ENCODE measurements at regions not wholly inside any gene's neighbourhood (a gene's known extent, or its start where the extent isn't known, plus 50 kb on each side); places are given as distances from the start of the nearest gene placed in this dataset.

- POLR2A ChIA-PET = no interaction called here
- TF ChIP-seq TCF7L2 (IDR thresholded peaks at IDR 0.05; ENCODE audit: borderline replicate concordance, extremely low read depth, insufficient read depth, insufficient read length) (no peak), ZFX (IDR thresholded peaks at IDR 0.05) (no peak), SIN3A (IDR thresholded peaks at IDR 0.05; ENCODE audit: low read depth) (no peak), POLR2A (IDR thresholded peaks at IDR 0.05; ENCODE audit: borderline replicate concordance, extremely low read depth, insufficient read depth, insufficient read length) (no peak)
- Histone ChIP-seq H3K9me2 (ENCODE audit: insufficient read depth) (no peaks in the 10 kb centered on the region), H3K4me3 (replicated peaks in 1 of 2; ENCODE audit: low read depth in 1 of 2, low read length in 2 of 2) (no peak overlapping the region), H3K27ac (ENCODE audit: low read depth, low read length) (no peak overlapping the region), H3K4me2 (ENCODE audit: low read length) (no peak overlapping the region), H3K4me1 (ENCODE audit: control insufficient read depth in 1 of 2, insufficient read depth in 2 of 2, low read length in 2 of 2) (no peaks in the 10 kb centered on the region), H2AFZ (ENCODE audit: low read depth, low read length, poor library complexity, severe bottlenecking) (no peak overlapping the region), H3K79me2 (ENCODE audit: insufficient read depth, low read length) (no peaks in the 10 kb centered on the region), H4K20me1 (ENCODE audit: insufficient read depth) (no peaks in the 10 kb centered on the region), H3K9me3 (ENCODE audit: control insufficient read depth in 1 of 2, insufficient read depth in 1 of 2, low read depth in 1 of 2, low read length in 2 of 2) (peaks cover 0 to 18% of the 10 kb centered on the region in 2 experiments; a peak in 2 of 4 replicates), H3K27me3 (ENCODE audit: insufficient read depth, low read length) (no peaks in the 10 kb centered on the region), H3K36me3 (ENCODE audit: control insufficient read depth in 1 of 2, insufficient read depth in 2 of 2, low read length in 2 of 2) (no peaks in the 10 kb centered on the region), H3K9ac (ENCODE audit: low read length) (no peak overlapping the region)
- intact Hi-C loops (cut with micrococcal nuclease) = no loop called here
- ATAC-seq (no peak), DNase-seq (ENCODE audit: low read depth, low spot score) (no peak)
- no TSS peak for BruUV-seq (replicated peaks)
- RAD21 ChIA-PET (ENCODE audit: low non-redundant PET in 1 of 2, low total read pairs in 2 of 2, uncharacterized antibody in 2 of 2, unreplicated experiment in 2 of 2) = no interaction called here
- CTCF ChIA-PET = no interaction called here
These were observed 60.7 kb upstream of the ARHGAP28 start for GRCh38 chr18:6668836-6669235.

- H3K9ac ChIP-seq (ENCODE audit: low read length) = no peak overlapping the region
- no peaks in the 10 kb centered on the region for H3K9me2 ChIP-seq (ENCODE audit: insufficient read depth)
- RAD21 ChIA-PET (ENCODE audit: low non-redundant PET in 1 of 2, low total read pairs in 2 of 2, uncharacterized antibody in 2 of 2, unreplicated experiment in 2 of 2) = no interaction called here
- no peak overlapping the region for H3K4me3 ChIP-seq (replicated peaks in 1 of 2; ENCODE audit: low read depth in 1 of 2, low read length in 2 of 2)
- CTCF ChIA-PET = no interaction called here
- H3K79me2 ChIP-seq (ENCODE audit: insufficient read depth, low read length) = no peaks in the 10 kb centered on the region
- DNase-seq (ENCODE audit: low read depth, low spot score) = no peak
- H3K9me3 ChIP-seq (ENCODE audit: control insufficient read depth in 1 of 2, insufficient read depth in 1 of 2, low read depth in 1 of 2, low read length in 2 of 2) = peaks cover under 1 to 23% of the 10 kb centered on the region in 2 experiments; a peak in 2 of 4 replicates
- no peak overlapping the region for H2AFZ ChIP-seq (ENCODE audit: low read depth, low read length, poor library complexity, severe bottlenecking)
- H4K20me1 ChIP-seq (ENCODE audit: insufficient read depth) = no peaks in the 10 kb centered on the region
- no peak overlapping the region for H3K27ac ChIP-seq (ENCODE audit: low read depth, low read length)
- no peak for ATAC-seq
- intact Hi-C loops (cut with micrococcal nuclease) = no loop called here
- POLR2A ChIA-PET = no interaction called here
- H3K36me3 ChIP-seq (ENCODE audit: control insufficient read depth in 1 of 2, insufficient read depth in 2 of 2, low read length in 2 of 2) = no peaks in the 10 kb centered on the region
- BruUV-seq (replicated peaks) = no TSS peak
- no peaks in the 10 kb centered on the region for H3K27me3 ChIP-seq (ENCODE audit: insufficient read depth, low read length)
- no peak overlapping the region for H3K4me2 ChIP-seq (ENCODE audit: low read length)
- H3K4me1 ChIP-seq (ENCODE audit: control insufficient read depth in 1 of 2, insufficient read depth in 2 of 2, low read length in 2 of 2) = no peaks in the 10 kb centered on the region
- TF ChIP-seq ZBTB33 (IDR thresholded peaks at IDR 0.05; ENCODE audit: extremely low read depth, insufficient replicate concordance, low read length) (no peak), CBX3 (IDR thresholded peaks at IDR 0.05; ENCODE audit: low read depth) (no peak), YY1 (IDR thresholded peaks at IDR 0.05; ENCODE audit: extremely low read depth, insufficient replicate concordance, low read depth, low read length) (no peak), SRF (IDR thresholded peaks at IDR 0.05; ENCODE audit: low read depth) (no peak), EZH2phosphoT487 (IDR thresholded peaks at IDR 0.05; ENCODE audit: borderline replicate concordance) (no peak), RAD21 (IDR thresholded peaks at IDR 0.05; ENCODE audit: low read depth) (no peak), EZH2 (IDR thresholded peaks at IDR 0.05) (no peak), ELF1 (IDR thresholded peaks at IDR 0.05; ENCODE audit: borderline replicate concordance, low read depth) (no peak), POLR2A (IDR thresholded peaks at IDR 0.05; ENCODE audit: borderline replicate concordance, extremely low read depth, insufficient read depth, insufficient read length) (no peak), ZFX (IDR thresholded peaks at IDR 0.05) (no peak), SIN3A (IDR thresholded peaks at IDR 0.05; ENCODE audit: low read depth) (no peak), POLR2AphosphoS5 (IDR thresholded peaks at IDR 0.05; ENCODE audit: low read depth, low read length) (no peak), ATF3 (IDR thresholded peaks at IDR 0.05) (no peak)
- TF ChIP-seq, protein P1, sequence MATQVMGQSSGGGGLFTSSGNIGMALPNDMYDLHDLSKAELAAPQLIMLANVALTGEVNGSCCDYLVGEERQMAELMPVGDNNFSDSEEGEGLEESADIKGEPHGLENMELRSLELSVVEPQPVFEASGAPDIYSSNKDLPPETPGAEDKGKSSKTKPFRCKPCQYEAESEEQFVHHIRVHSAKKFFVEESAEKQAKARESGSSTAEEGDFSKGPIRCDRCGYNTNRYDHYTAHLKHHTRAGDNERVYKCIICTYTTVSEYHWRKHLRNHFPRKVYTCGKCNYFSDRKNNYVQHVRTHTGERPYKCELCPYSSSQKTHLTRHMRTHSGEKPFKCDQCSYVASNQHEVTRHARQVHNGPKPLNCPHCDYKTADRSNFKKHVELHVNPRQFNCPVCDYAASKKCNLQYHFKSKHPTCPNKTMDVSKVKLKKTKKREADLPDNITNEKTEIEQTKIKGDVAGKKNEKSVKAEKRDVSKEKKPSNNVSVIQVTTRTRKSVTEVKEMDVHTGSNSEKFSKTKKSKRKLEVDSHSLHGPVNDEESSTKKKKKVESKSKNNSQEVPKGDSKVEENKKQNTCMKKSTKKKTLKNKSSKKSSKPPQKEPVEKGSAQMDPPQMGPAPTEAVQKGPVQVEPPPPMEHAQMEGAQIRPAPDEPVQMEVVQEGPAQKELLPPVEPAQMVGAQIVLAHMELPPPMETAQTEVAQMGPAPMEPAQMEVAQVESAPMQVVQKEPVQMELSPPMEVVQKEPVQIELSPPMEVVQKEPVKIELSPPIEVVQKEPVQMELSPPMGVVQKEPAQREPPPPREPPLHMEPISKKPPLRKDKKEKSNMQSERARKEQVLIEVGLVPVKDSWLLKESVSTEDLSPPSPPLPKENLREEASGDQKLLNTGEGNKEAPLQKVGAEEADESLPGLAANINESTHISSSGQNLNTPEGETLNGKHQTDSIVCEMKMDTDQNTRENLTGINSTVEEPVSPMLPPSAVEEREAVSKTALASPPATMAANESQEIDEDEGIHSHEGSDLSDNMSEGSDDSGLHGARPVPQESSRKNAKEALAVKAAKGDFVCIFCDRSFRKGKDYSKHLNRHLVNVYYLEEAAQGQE (IDR thresholded peaks at IDR 0.05; ENCODE audit: low read depth) = no peak
These were observed 56.7 kb upstream of the ARHGAP28 start for GRCh38 chr18:6672821-6673308.
